H1 (cell line): ENCODE measurements at regions not wholly inside any gene's neighbourhood (a gene's known extent, or its start where the extent isn't known, plus 50 kb on each side); places are given as distances from the start of the nearest gene placed in this dataset.

Source experiments
- CTCF ChIA-PET: fragments of 300-600 bp; sonication (Branson Sonifier 250); formaldehyde crosslinking; loops from one replicate; lab custom pipeline; 2021; ENCODE audit not compliant: partially characterized antibody; lab: Charles Lee
- POLR2A ChIA-PET: fragments of 300-600 bp; sonication (Branson Sonifier 250); formaldehyde crosslinking; loops from one replicate; lab custom pipeline; 2021; ENCODE audit warnings: inconsistent platforms; ENCODE audit not compliant: partially characterized antibody; lab: Charles Lee
- DNase-seq, 2 experiments: peaks; one replicate each; pipeline versions ENCODE4 v3.0.0 to v3.0.0-alpha.2; 2010 to 2022; ENCODE audit warnings: low spot score in 2 of 2, low read depth in 1 of 2, mixed read lengths in 1 of 2
- FAIRE-seq: peaks from 2 replicates; lab custom pipeline; 2011; peaks lifted over from hg19 to GRCh38; lab: Jason Lieb, UNC
- H2AFZ ChIP-seq: 2 replicates; pipeline ENCODE4 v1.8.1; 2012; ENCODE audit warnings: low read length, inconsistent platforms
- H2AK5ac ChIP-seq: 2 replicates; pipeline ENCODE4 v1.6.1; 2013; ENCODE audit warnings: low read depth, low read length
- H2BK120ac ChIP-seq: replicated peaks from 2 replicates; pipeline ENCODE3; 2013; ENCODE audit warnings: low read depth, low read length, inconsistent platforms
- H2BK12ac ChIP-seq: 2 replicates; pipeline ENCODE4 v1.6.1; 2013; ENCODE audit warnings: low read depth, low read length
- H2BK15ac ChIP-seq: 2 replicates; pipeline ENCODE4 v1.6.1; 2013; ENCODE audit warnings: low read length
- H2BK20ac ChIP-seq: 2 replicates; pipeline ENCODE4 v1.6.1; 2013; ENCODE audit warnings: low read length
- H2BK5ac ChIP-seq: 2 replicates; pipeline ENCODE4 v1.6.1; 2013; ENCODE audit warnings: low read depth, low read length
- H3K14ac ChIP-seq: 2 replicates; pipeline ENCODE4 v1.6.1; 2013; ENCODE audit warnings: inconsistent platforms; ENCODE audit not compliant: insufficient read length
- H3K18ac ChIP-seq: 2 replicates; pipeline ENCODE4 v1.6.1; 2013; ENCODE audit warnings: low read length; ENCODE audit errors: extremely low read depth
- H3K23ac ChIP-seq: 2 replicates; pipeline ENCODE4 v1.6.1; 2013; ENCODE audit warnings: inconsistent platforms; ENCODE audit not compliant: insufficient read length
- H3K23me2 ChIP-seq: 2 replicates; pipeline ENCODE4 v1.6.1; 2013; ENCODE audit warnings: low read depth, low read length
- H3K27ac ChIP-seq: 2 replicates; pipeline ENCODE4 v1.6.1; 2011; ENCODE audit warnings: low read depth, low read length, inconsistent platforms
- H3K27me3 ChIP-seq, 4 experiments: replicated peaks in 1 of 4; 1 replicate in 1 of 4; 2 replicates in 3 of 4; pipeline versions ENCODE4 v1.6.1 to v1.8.1; 2011 to 2013; ENCODE audit warnings: low read length in 3 of 4, mild to moderate bottlenecking in 3 of 4, inconsistent platforms in 2 of 4, mixed read lengths in 2 of 4, moderate library complexity in 1 of 4; ENCODE audit not compliant: control insufficient read depth in 3 of 4, insufficient read depth in 3 of 4; ENCODE audit errors: extremely low read depth in 1 of 4
- H3K36me3 ChIP-seq, 4 experiments: 2 replicates each; pipeline versions ENCODE4 v1.6.1 to v1.8.1; 2011 to 2013; ENCODE audit warnings: mild to moderate bottlenecking in 4 of 4, low read length in 3 of 4, moderate library complexity in 2 of 4, control low read depth in 1 of 4, inconsistent platforms in 1 of 4; ENCODE audit not compliant: insufficient read depth in 4 of 4, control insufficient read depth in 2 of 4
- H3K4ac ChIP-seq: replicated peaks from 2 replicates; pipeline ENCODE3; 2013; ENCODE audit warnings: low read length, low read depth, mixed read lengths, inconsistent platforms; ENCODE audit not compliant: insufficient read length
- H3K4me1 ChIP-seq, 4 experiments: replicated peaks in 1 of 4; 1 replicate in 1 of 4; 2 replicates in 3 of 4; pipeline versions ENCODE4 v1.6.1 to v1.8.1; 2011 to 2013; ENCODE audit warnings: low read length in 3 of 4, inconsistent platforms in 2 of 4, mixed read lengths in 1 of 4; ENCODE audit not compliant: insufficient read depth in 4 of 4, control insufficient read depth in 3 of 4
- H3K4me2 ChIP-seq, 2 experiments: 2 replicates each; pipeline versions ENCODE4 v1.6.1 to v1.8.1; 2011 to 2013; ENCODE audit warnings: low read depth in 2 of 2, low read length in 2 of 2, control low read depth in 1 of 2, inconsistent platforms in 1 of 2, mild to moderate bottlenecking in 1 of 2; ENCODE audit not compliant: insufficient read depth in 1 of 2
- H3K4me3 ChIP-seq, 4 experiments: fragments of 200-600, 300-600 bp in 1 of 4; sonication (generic), shearing (Covaris generic), sonication (Bioruptor Twin) in 1 of 4; 2 replicates each; pipeline versions ENCODE4 v1.5.1 to v1.8.1; 2011 to 2016; ENCODE audit warnings: low read length in 4 of 4, low read depth in 3 of 4, control low read depth in 2 of 4, inconsistent platforms in 2 of 4, mild to moderate bottlenecking in 2 of 4, mixed read lengths in 1 of 4, moderate library complexity in 1 of 4; ENCODE audit not compliant: insufficient read depth in 2 of 4; ENCODE audit errors: extremely low read depth in 1 of 4
- H3K56ac ChIP-seq: replicated peaks from 2 replicates; pipeline ENCODE3; 2013; ENCODE audit warnings: low read depth, mild to moderate bottlenecking, mixed read lengths, low read length, inconsistent platforms; ENCODE audit not compliant: insufficient read length
- H3K79me1 ChIP-seq: 2 replicates; pipeline ENCODE4 v1.6.1; 2013; ENCODE audit warnings: low read depth, low read length, control low read depth
- H3K79me2 ChIP-seq, 2 experiments: 2 replicates each; pipeline versions ENCODE4 v1.6.1 to v1.8.1; 2012 to 2013; ENCODE audit warnings: low read length in 2 of 2, mild to moderate bottlenecking in 2 of 2, inconsistent platforms in 1 of 2; ENCODE audit not compliant: insufficient read depth in 2 of 2, control insufficient read depth in 1 of 2
- H3K9ac ChIP-seq, 4 experiments: replicated peaks in 1 of 4; 1 replicate in 1 of 4; 2 replicates in 3 of 4; pipeline versions ENCODE4 v1.6.1 to v1.8.1; 2011 to 2013; ENCODE audit warnings: low read depth in 3 of 4, low read length in 3 of 4, control low read depth in 2 of 4, mild to moderate bottlenecking in 2 of 4, moderate library complexity in 2 of 4, inconsistent platforms in 1 of 4; ENCODE audit errors: extremely low read depth in 1 of 4
- H3K9me3 ChIP-seq, 2 experiments: 2 replicates each; pipeline versions ENCODE4 v1.6.1 to v1.8.1; 2012 to 2013; ENCODE audit warnings: mild to moderate bottlenecking in 2 of 2, moderate library complexity in 2 of 2, control low read depth in 1 of 2, inconsistent platforms in 1 of 2, low read depth in 1 of 2, low read length in 1 of 2, mixed read lengths in 1 of 2; ENCODE audit not compliant: insufficient read depth in 2 of 2
- H4K20me1 ChIP-seq, 2 experiments: replicated peaks in 1 of 2; 2 replicates each; pipeline versions ENCODE3 to v1.8.1; 2011 to 2013; ENCODE audit warnings: inconsistent platforms in 2 of 2, low read length in 2 of 2, mild to moderate bottlenecking in 1 of 2; ENCODE audit not compliant: insufficient read depth in 2 of 2, control insufficient read depth in 1 of 2
- H4K5ac ChIP-seq: 2 replicates; pipeline ENCODE4 v1.6.1; 2013; ENCODE audit warnings: low read length, low read depth, mixed read lengths, inconsistent platforms; ENCODE audit not compliant: insufficient read length
- H4K8ac ChIP-seq: 2 replicates; pipeline ENCODE4 v1.8.0; 2013; ENCODE audit warnings: mild to moderate bottlenecking, moderate library complexity, low read length, inconsistent platforms; ENCODE audit not compliant: insufficient read depth; ENCODE audit errors: extremely low read depth
- H4K91ac ChIP-seq: replicated peaks from 2 replicates; pipeline ENCODE3; 2013; ENCODE audit warnings: low read length, mixed read lengths, inconsistent platforms; ENCODE audit not compliant: insufficient read length
- BCL11A ChIP-seq, 2 experiments: IDR thresholded peaks; one replicate each; pipeline ENCODE4 v1.6.1; 2011; ENCODE audit warnings: low read depth in 2 of 2, low read length in 2 of 2, mild to moderate bottlenecking in 2 of 2
- GABPA ChIP-seq: IDR thresholded peaks from 2 replicates; pipeline ENCODE4 v1.6.1; 2011; ENCODE audit warnings: mild to moderate bottlenecking, low read length, moderate library complexity, borderline replicate concordance; ENCODE audit not compliant: insufficient read depth
- RAD21 ChIP-seq, 2 experiments: IDR thresholded peaks in 1 of 2; conservative IDR thresholded peaks in 1 of 2; 2 replicates each; pipeline ENCODE4 v1.6.1; 2011; ENCODE audit warnings: low read depth in 2 of 2, low read length in 2 of 2, improper control_type of control experiment in 1 of 2, inconsistent platforms in 1 of 2, mild to moderate bottlenecking in 1 of 2, moderate library complexity in 1 of 2
- SP4 ChIP-seq: IDR thresholded peaks from 2 replicates; pipeline ENCODE4 v1.6.1; 2012; ENCODE audit warnings: low read length, inconsistent platforms
- SUZ12 ChIP-seq: fragments of 200-600 bp; sonication (generic); IDR thresholded peaks from 2 replicates; pipeline ENCODE4 v1.6.1; 2012; ENCODE audit warnings: mild to moderate bottlenecking, inconsistent platforms, low read length, moderate library complexity, mixed read lengths
- USF2 ChIP-seq: IDR thresholded peaks from 2 replicates; pipeline ENCODE4 v1.6.1; 2011; ENCODE audit warnings: low read length, improper control_type of control experiment
- WGBS, 2 experiments: shearing (Covaris generic) in 1 of 2; methylation state at CpG; one replicate each; pipeline versions ENCODE4 v1.1.6 to v1.1.7; 2013 to 2015; ENCODE audit warnings: low lambda C conversion rate in 2 of 2, mixed read lengths in 2 of 2, inconsistent platforms in 1 of 2, low coverage in 1 of 2, missing lambda C conversion rate in 1 of 2; ENCODE audit not compliant: insufficient replicate concordance in 2 of 2, insufficient coverage in 1 of 2, insufficient read length in 1 of 2; ENCODE audit errors: extremely low coverage in 1 of 2, missing lambda C conversion rate in 1 of 2; 5-methylcytosine and 5-hydroxymethylcytosine counted together

- Histone ChIP-seq H3K56ac (no peak overlapping the region), H3K4me3 (no peak overlapping the region), H4K20me1 (no peaks in the 10 kb centered on the region), H3K27ac (no peak overlapping the region), H2BK5ac (no peak overlapping the region), H2BK20ac (no peak overlapping the region), H4K8ac (no peak overlapping the region), H3K36me3 (no peaks in the 10 kb centered on the region), H3K4ac (no peak overlapping the region), H2BK12ac (no peak overlapping the region), H3K79me1 (no peaks in the 10 kb centered on the region), H3K4me1 (peaks cover 0 to 2% (median 0%) of the 10 kb centered on the region in 4 experiments; a peak in 2 of 7 replicates), H4K5ac (no peak overlapping the region), H2BK120ac (no peak overlapping the region), H2AFZ (no peak overlapping the region), H2BK15ac (no peak overlapping the region), H2AK5ac (no peak overlapping the region), H3K27me3 (no peaks in the 10 kb centered on the region), H3K18ac (no peak overlapping the region), H3K4me2 (no peak overlapping the region), H3K79me2 (no peaks in the 10 kb centered on the region), H3K9ac (no peak overlapping the region), H3K14ac (no peak overlapping the region), H3K23me2 (peaks cover 4% of the 10 kb centered on the region; the same call in 1 of the 2 replicates), H3K9me3 (no peaks in the 10 kb centered on the region; a peak in 1 of 4 replicates), H3K23ac (no peak overlapping the region), H4K91ac (no peak overlapping the region)
- ChIA-PET CTCF (interaction anchor here (1.1 to 1.2 kb wide), 2 partner anchors 79 to 171 kb away, joined by 3 read pairs; no protein-coding TSS in a partner anchor), POLR2A (no interaction called here)
- DNase-seq (no peak), FAIRE-seq (no peak)
- 95% methylated on average over 26 of the region's 30 CpGs; no CpG with 5 or more reads in 1 of the 2 experiments for WGBS, 2 experiments
- no peak for TF ChIP-seq SUZ12
- no peak for TF ChIP-seq SP4
- no peak for TF ChIP-seq GABPA
- TF ChIP-seq USF2 = no peak
- TF ChIP-seq BCL11A (IDR thresholded peaks at IDR 0.05; ENCODE audit: low read depth in 2 of 2, low read length in 2 of 2) = no peak
- no peak for TF ChIP-seq RAD21 (IDR thresholded peaks at IDR 0.05 in 1 of 2, conservative IDR thresholded peaks at IDR 0.05 in 1 of 2; ENCODE audit: low read depth in 2 of 2, low read length in 2 of 2)
Measured at GRCh38 chr16:86701286-86701975, 123.1 kb downstream of the FOXL1 start.
